ENCODE measurements at regions not wholly inside any gene's neighbourhood (a gene's known extent, or its start where the extent isn't known, plus 50 kb on each side); places are given as distances from the start of the nearest gene placed in this dataset.

DNA sequence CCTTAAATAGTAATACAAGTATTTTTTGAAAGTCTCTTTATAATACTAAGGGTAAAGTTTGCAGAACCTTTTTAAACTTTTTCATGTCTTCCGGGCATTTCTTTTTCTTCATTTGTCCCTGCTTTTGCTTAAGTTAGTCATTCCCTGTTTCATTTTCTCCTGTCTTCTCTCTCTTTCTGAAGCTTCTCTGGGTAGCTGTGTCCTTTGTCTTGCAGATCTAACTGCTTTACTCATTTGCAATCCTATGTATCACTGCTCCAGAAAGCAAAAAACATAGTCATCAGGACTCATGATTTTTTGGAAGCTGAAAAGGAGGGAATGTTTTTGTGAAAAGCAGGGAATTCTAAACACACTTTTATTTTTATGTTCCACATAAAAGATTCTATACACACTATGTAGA lies 301.7 kb downstream of the MRPS30 start:
- no peak for TF ChIP-seq EZH2 (IDR thresholded peaks at IDR 0.05; ENCODE audit: low read length, missing control alignments)
- TF ChIP-seq, protein P1, sequence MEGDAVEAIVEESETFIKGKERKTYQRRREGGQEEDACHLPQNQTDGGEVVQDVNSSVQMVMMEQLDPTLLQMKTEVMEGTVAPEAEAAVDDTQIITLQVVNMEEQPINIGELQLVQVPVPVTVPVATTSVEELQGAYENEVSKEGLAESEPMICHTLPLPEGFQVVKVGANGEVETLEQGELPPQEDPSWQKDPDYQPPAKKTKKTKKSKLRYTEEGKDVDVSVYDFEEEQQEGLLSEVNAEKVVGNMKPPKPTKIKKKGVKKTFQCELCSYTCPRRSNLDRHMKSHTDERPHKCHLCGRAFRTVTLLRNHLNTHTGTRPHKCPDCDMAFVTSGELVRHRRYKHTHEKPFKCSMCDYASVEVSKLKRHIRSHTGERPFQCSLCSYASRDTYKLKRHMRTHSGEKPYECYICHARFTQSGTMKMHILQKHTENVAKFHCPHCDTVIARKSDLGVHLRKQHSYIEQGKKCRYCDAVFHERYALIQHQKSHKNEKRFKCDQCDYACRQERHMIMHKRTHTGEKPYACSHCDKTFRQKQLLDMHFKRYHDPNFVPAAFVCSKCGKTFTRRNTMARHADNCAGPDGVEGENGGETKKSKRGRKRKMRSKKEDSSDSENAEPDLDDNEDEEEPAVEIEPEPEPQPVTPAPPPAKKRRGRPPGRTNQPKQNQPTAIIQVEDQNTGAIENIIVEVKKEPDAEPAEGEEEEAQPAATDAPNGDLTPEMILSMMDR (conservative IDR thresholded peaks at IDR 0.05 in 1 of 2, IDR thresholded peaks at IDR 0.05 in 1 of 2; ENCODE audit: low read depth in 1 of 2, low read length in 2 of 2): no peak
